Osteoblast (primary cell): ENCODE measurements at regions not wholly inside any gene's neighbourhood (a gene's known extent, or its start where the extent isn't known, plus 50 kb on each side); places are given as distances from the start of the nearest gene placed in this dataset.

ENCODE experiments used
- DNase-seq: peaks from one replicate; pipeline ENCODE4 v3.0.0; 2011; ENCODE audit warnings: low spot score, mixed read lengths; ENCODE audit not compliant: insufficient read length; ENCODE audit errors: missing footprints
- H2AFZ ChIP-seq: 2 replicates; pipeline ENCODE4 v1.6.0; 2011; ENCODE audit warnings: mild to moderate bottlenecking, low read length
- H3K27ac ChIP-seq: 2 replicates; pipeline ENCODE4 v1.5.1; 2011; ENCODE audit warnings: mild to moderate bottlenecking, low read depth, low read length, moderate library complexity
- H3K27me3 ChIP-seq: 2 replicates; pipeline ENCODE4 v1.6.0; 2012; ENCODE audit warnings: mild to moderate bottlenecking, control low read depth, inconsistent platforms, low read length, moderate library complexity; ENCODE audit not compliant: insufficient read depth
- H3K36me3 ChIP-seq: 2 replicates; pipeline ENCODE4 v1.5.1; 2011; ENCODE audit warnings: mild to moderate bottlenecking, low read length, control low read depth, moderate library complexity; ENCODE audit not compliant: insufficient read depth
- H3K4me1 ChIP-seq: 2 replicates; pipeline ENCODE4 v1.5.1; 2011; ENCODE audit warnings: mild to moderate bottlenecking, low read length, control low read depth, moderate library complexity; ENCODE audit not compliant: insufficient read depth
- H3K4me2 ChIP-seq: 2 replicates; pipeline ENCODE4 v1.6.0; 2011; ENCODE audit warnings: mild to moderate bottlenecking, low read length; ENCODE audit not compliant: insufficient read depth
- H3K4me3 ChIP-seq: fragments of 200-600 bp; sonication (generic); 3 replicates; pipeline ENCODE4 v1.5.1; 2012; ENCODE audit warnings: mild to moderate bottlenecking, low read length, inconsistent platforms; ENCODE audit not compliant: insufficient read depth
- H3K79me2 ChIP-seq: 2 replicates; pipeline ENCODE4 v1.6.0; 2012; ENCODE audit warnings: mild to moderate bottlenecking, low read length, control low read depth, inconsistent platforms; ENCODE audit not compliant: insufficient read depth
- H3K9me3 ChIP-seq: 2 replicates; pipeline ENCODE4 v1.5.1; 2011; ENCODE audit warnings: low read depth, low read length, control low read depth
- H4K20me1 ChIP-seq: 2 replicates; pipeline ENCODE4 v1.6.0; 2012; ENCODE audit warnings: mild to moderate bottlenecking, low read length, control low read depth; ENCODE audit not compliant: insufficient read depth
- TF ChIP-seq, protein P1 (sequence below): IDR thresholded peaks from 2 replicates; pipeline ENCODE4 v1.5.1; 2011; ENCODE audit warnings: mild to moderate bottlenecking, low read depth, low read length, moderate library complexity; ENCODE audit errors: extremely low read depth

DNA sequence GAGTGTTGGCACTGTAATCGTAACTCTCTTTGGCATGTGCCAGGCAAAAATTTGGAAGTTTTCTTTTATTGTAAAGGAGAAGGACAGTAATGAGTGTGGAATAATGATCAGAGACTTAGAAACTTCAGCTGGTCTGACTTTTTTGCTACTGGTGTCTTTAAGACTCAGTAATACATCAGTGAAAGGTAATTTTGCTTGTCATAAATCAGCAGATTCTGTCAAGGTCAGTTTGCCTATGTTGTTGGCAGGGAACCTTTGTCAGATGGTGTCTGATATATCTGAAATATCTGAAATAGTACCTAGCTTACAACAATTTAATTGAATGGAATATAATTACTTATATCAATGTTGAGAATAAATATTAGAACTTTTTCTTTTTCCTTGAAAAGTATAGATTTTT is 516.9 kb downstream of the LRFN5 start:
- Histone ChIP-seq H3K27ac (no peak overlapping the region), H4K20me1 (no peaks in the 10 kb centered on the region), H3K4me1 (no peaks in the 10 kb centered on the region), H2AFZ (no peak overlapping the region), H3K4me3 (no peak overlapping the region), H3K27me3 (no peaks in the 10 kb centered on the region), H3K9me3 (no peaks in the 10 kb centered on the region), H3K36me3 (no peaks in the 10 kb centered on the region), H3K79me2 (no peaks in the 10 kb centered on the region), H3K4me2 (no peak overlapping the region)
- TF ChIP-seq, protein P1, sequence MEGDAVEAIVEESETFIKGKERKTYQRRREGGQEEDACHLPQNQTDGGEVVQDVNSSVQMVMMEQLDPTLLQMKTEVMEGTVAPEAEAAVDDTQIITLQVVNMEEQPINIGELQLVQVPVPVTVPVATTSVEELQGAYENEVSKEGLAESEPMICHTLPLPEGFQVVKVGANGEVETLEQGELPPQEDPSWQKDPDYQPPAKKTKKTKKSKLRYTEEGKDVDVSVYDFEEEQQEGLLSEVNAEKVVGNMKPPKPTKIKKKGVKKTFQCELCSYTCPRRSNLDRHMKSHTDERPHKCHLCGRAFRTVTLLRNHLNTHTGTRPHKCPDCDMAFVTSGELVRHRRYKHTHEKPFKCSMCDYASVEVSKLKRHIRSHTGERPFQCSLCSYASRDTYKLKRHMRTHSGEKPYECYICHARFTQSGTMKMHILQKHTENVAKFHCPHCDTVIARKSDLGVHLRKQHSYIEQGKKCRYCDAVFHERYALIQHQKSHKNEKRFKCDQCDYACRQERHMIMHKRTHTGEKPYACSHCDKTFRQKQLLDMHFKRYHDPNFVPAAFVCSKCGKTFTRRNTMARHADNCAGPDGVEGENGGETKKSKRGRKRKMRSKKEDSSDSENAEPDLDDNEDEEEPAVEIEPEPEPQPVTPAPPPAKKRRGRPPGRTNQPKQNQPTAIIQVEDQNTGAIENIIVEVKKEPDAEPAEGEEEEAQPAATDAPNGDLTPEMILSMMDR: no peak
- no peak for DNase-seq

DNA sequence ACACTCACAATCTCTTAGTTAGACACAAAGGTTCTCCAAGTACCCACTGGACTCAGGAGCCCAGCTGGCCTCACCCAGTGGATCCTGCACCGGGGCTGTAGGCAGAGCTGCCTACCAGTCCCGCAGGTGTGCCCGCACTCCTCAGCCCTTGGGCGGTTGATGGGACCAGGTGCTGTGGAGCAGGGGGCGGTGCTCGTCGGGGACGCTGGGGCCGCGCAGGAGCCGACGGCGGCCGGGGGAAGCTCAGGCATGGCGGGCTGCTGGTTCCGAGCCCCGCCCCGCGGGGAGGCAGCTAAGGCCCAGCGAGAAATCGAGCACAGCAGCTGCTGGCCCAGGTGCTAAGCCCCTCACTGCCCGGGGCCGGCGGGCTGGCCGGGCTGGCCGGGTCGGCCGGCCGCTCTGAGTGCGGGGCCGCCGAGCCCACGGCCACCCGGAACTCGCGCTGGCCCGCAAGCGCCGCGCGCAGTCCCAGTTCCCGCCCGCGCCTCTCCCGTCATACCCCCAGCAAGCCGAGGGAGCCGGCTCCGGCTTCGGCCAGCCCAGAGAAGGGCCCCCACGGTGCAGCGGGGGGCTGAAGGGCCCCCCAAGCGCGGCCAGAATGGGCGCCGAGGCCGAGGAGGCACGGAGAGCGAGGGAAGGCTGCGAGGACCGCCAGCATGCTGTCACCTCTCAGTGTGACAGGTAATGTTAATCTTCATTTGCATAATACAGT is 506.8 kb downstream of the LRFN5 start:
- no peaks in the 10 kb centered on the region for H3K79me2 ChIP-seq
- no peak overlapping the region for H3K4me2 ChIP-seq
- TF ChIP-seq, protein P1: no peak
- H3K4me1 ChIP-seq: peaks cover 20% of the 10 kb centered on the region
- no peaks in the 10 kb centered on the region for H4K20me1 ChIP-seq
- no peak overlapping the region for H2AFZ ChIP-seq
- H3K27me3 ChIP-seq: peaks cover 3% of the 10 kb centered on the region
- H3K27ac ChIP-seq: no peak overlapping the region
- peak; percentile 21 for DNase-seq
- no peak overlapping the region for H3K4me3 ChIP-seq
- no peaks in the 10 kb centered on the region for H3K36me3 ChIP-seq
- no peaks in the 10 kb centered on the region for H3K9me3 ChIP-seq

DNA sequence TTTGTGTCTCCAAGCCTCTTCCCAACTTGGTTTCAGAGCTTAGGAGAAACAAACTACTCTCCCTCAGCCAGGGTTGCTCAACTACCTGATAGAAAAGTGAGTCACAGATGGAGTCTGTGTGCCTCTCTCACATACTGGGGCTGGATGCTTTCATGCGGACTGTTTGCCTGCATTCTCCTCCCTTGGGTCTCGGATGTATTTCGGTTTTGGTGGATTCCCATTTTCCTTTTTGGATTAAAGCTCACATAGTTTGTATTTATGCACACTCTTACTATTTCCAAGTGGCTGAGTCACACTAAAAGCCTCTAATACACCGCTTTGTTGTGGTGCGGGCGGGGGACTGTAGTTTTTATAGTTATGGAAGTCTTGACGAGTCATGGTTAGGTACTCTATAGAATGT is 505.4 kb downstream of the LRFN5 start:
- Histone ChIP-seq H3K9me3 (no peaks in the 10 kb centered on the region), H2AFZ (peak overlapping the region; percentile 8), H4K20me1 (no peaks in the 10 kb centered on the region), H3K79me2 (no peaks in the 10 kb centered on the region), H3K4me3 (peak overlapping the region; percentile 20), H3K4me1 (peaks cover 20% of the 10 kb centered on the region), H3K27me3 (peaks cover 3% of the 10 kb centered on the region), H3K27ac (peak overlapping the region; percentile 5), H3K4me2 (peak overlapping the region; percentile 46), H3K36me3 (no peaks in the 10 kb centered on the region)
- TF ChIP-seq, protein P1: no peak
- DNase-seq: peak; percentile 91

DNA sequence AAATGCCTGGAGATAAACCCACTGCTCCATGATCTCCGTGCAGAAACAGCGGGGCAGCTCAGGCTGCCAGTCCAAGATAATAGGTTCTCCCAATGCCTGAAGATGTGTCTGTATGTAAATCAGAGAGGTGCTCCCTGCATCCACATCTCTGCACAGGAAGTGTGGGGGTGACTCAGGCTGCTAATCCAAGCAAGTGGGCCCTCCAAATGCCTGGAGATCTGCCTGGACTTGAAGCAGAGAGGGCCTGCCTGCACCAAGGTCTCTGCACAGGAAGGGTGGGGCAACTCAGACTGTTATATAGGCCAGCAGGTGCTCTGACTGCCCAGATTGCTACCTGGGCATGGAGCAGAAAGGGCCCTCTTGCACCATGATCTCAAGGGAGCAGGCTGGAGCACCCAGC is 504.7 kb downstream of the LRFN5 start:
- no peak overlapping the region for H3K27ac ChIP-seq

More for the DNA sequence above, 504.7 kb downstream of the LRFN5 start:
- Histone ChIP-seq H3K36me3 (no peaks in the 10 kb centered on the region), H4K20me1 (no peaks in the 10 kb centered on the region), H3K79me2 (no peaks in the 10 kb centered on the region), H3K4me2 (no peak overlapping the region), H3K4me3 (no peak overlapping the region), H3K27me3 (peaks cover 3% of the 10 kb centered on the region), H2AFZ (no peak overlapping the region), H3K4me1 (peaks cover 20% of the 10 kb centered on the region), H3K9me3 (no peaks in the 10 kb centered on the region)
- DNase-seq: no peak
- TF ChIP-seq, protein P1: no peak
